ENCODE measurements at regions not wholly inside any gene's neighbourhood (a gene's known extent, or its start where the extent isn't known, plus 50 kb on each side); places are given as distances from the start of the nearest gene placed in this dataset.

DNA sequence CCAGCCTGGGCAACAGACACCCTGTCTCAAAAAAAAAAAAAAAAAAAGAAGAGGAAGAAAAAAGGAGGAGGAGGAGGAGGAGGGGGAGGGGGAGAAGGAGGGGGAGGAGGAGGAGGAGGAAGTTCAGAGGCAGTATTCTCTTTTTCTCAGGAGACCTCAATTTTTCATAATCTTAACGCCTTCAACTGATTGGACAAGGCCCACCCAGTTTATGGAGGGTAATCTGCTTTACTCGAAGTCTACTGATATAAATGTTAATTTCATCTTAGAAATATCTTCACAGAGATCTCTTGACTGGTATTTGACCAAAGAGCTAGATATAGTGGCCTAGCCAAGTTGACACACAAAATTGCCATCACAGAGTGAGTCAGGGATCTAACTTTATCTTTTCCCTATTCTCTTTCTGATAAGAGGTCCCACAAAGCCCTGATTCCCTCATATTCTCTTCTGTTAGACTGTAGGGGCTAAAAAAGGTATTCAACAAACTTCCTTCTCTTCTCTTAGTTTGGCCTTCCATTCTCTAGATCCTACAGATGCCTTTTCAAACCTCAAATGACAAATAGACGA is 115.5 kb upstream of the ABCA1 start:
- TF ChIP-seq, protein P1, sequence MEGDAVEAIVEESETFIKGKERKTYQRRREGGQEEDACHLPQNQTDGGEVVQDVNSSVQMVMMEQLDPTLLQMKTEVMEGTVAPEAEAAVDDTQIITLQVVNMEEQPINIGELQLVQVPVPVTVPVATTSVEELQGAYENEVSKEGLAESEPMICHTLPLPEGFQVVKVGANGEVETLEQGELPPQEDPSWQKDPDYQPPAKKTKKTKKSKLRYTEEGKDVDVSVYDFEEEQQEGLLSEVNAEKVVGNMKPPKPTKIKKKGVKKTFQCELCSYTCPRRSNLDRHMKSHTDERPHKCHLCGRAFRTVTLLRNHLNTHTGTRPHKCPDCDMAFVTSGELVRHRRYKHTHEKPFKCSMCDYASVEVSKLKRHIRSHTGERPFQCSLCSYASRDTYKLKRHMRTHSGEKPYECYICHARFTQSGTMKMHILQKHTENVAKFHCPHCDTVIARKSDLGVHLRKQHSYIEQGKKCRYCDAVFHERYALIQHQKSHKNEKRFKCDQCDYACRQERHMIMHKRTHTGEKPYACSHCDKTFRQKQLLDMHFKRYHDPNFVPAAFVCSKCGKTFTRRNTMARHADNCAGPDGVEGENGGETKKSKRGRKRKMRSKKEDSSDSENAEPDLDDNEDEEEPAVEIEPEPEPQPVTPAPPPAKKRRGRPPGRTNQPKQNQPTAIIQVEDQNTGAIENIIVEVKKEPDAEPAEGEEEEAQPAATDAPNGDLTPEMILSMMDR (IDR thresholded peaks at IDR 0.05) = no peak
- no peak for TF ChIP-seq POLR2A (IDR thresholded peaks at IDR 0.05)

Measured in body of pancreas (tissue), 4 donors.